DOHH2 (cell line): ENCODE measurements at regions not wholly inside any gene's neighbourhood (a gene's known extent, or its start where the extent isn't known, plus 50 kb on each side); places are given as distances from the start of the nearest gene placed in this dataset.

Experiments used
- EZH2phosphoT487 ChIP-seq: fragments of 200-600 bp; sonication (generic); IDR thresholded peaks from 2 replicates; pipeline ENCODE4 v1.6.1; 2017; ENCODE audit warnings: borderline replicate concordance, mild to moderate bottlenecking, antibody characterized with exemption, low read length, moderate library complexity, mixed read lengths
- TF ChIP-seq, protein P1 (sequence below): fragments of 200-600 bp; sonication (generic); IDR thresholded peaks from one replicate; pipeline ENCODE4 v1.5.1; 2014; ENCODE audit warnings: antibody characterized with exemption, mild to moderate bottlenecking, low read depth, low read length; ENCODE audit not compliant: poor library complexity, severe bottlenecking

DNA sequence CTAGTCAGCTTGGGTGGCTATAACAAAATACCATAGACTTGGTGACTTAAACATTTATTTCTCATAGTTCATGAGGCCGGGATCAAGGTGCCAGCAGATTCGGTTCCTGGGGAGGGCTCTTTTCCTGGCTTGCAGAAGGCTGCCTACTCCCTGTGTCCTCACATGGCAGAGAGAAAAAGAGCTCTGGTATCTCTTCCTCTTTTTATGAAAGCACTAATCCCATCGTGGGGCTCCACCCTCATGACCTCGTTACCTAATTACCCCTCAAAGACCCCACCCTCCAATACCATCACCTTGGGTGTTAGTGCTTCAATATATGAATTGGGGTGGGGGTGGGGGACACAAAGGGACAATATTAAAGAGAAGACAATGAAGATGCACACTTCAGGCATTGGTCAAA lies 67.1 kb upstream of the CCBE1 start:
- TF ChIP-seq, protein P1, sequence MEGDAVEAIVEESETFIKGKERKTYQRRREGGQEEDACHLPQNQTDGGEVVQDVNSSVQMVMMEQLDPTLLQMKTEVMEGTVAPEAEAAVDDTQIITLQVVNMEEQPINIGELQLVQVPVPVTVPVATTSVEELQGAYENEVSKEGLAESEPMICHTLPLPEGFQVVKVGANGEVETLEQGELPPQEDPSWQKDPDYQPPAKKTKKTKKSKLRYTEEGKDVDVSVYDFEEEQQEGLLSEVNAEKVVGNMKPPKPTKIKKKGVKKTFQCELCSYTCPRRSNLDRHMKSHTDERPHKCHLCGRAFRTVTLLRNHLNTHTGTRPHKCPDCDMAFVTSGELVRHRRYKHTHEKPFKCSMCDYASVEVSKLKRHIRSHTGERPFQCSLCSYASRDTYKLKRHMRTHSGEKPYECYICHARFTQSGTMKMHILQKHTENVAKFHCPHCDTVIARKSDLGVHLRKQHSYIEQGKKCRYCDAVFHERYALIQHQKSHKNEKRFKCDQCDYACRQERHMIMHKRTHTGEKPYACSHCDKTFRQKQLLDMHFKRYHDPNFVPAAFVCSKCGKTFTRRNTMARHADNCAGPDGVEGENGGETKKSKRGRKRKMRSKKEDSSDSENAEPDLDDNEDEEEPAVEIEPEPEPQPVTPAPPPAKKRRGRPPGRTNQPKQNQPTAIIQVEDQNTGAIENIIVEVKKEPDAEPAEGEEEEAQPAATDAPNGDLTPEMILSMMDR, result no peak
- no peak for TF ChIP-seq EZH2phosphoT487
